Activated CD8-positive, alpha-beta T cell treated with anti-CD3 and anti-CD28 coated beads for 36 hours (primary cell): ENCODE measurements at regions not wholly inside any gene's neighbourhood (a gene's known extent, or its start where the extent isn't known, plus 50 kb on each side); places are given as distances from the start of the nearest gene placed in this dataset.

Experiments
- ATAC-seq: fragments of 200-7000 bp; cut with Tn5 transposase; one replicate; pipeline ENCODE4 v1.10.0; 2021; ENCODE audit warnings: mild to moderate bottlenecking, moderate library complexity
- CTCF ChIA-PET: fragments of 350-600 bp; sonication (Branson Sonifier 250); formaldehyde crosslinking; loops from one replicate; lab custom pipeline; 2021; ENCODE audit warnings: antibody characterized with exemption; lab: Charles Lee
- POLR2A ChIA-PET: fragments of 350-600 bp; sonication (Branson Sonifier 250); formaldehyde crosslinking; loops from one replicate; lab custom pipeline; 2021; ENCODE audit warnings: antibody characterized with exemption; lab: Charles Lee
- DNase-seq: peaks from one replicate; pipeline ENCODE4 v3.0.0-alpha.2; 2020
- H3K27ac Mint-ChIP-seq: one replicate; pipeline ENCODE4 v1.8.0; 2021; ENCODE audit warnings: mild to moderate bottlenecking, mixed read lengths
- H3K27me3 Mint-ChIP-seq: one replicate; pipeline ENCODE4 v1.8.0; 2021; ENCODE audit warnings: mixed read lengths
- H3K36me3 Mint-ChIP-seq: one replicate; pipeline ENCODE4 v1.8.0; 2021; ENCODE audit warnings: low read depth, mixed read lengths
- H3K4me1 Mint-ChIP-seq: one replicate; pipeline ENCODE4 v1.8.0; 2021; ENCODE audit warnings: low read depth, mixed read lengths
- H3K4me3 Mint-ChIP-seq: one replicate; pipeline ENCODE4 v1.8.0; 2021; ENCODE audit warnings: mild to moderate bottlenecking, moderate library complexity, mixed read lengths
- H3K9me3 Mint-ChIP-seq: one replicate; pipeline ENCODE4 v1.8.0; 2021; ENCODE audit warnings: mixed read lengths
- intact Hi-C: fragments of 100-400 bp; cut with micrococcal nuclease; formaldehyde crosslinking; loops from one replicate; pipeline ENCODE4 v1.10.0; 2022
- TF ChIP-seq, protein P1 (sequence below): fragments of 200-600 bp; IDR thresholded peaks from one replicate; pipeline ENCODE4 v1.8.0; 2022; ENCODE audit warnings: antibody characterized with exemption, mild to moderate bottlenecking

DNA sequence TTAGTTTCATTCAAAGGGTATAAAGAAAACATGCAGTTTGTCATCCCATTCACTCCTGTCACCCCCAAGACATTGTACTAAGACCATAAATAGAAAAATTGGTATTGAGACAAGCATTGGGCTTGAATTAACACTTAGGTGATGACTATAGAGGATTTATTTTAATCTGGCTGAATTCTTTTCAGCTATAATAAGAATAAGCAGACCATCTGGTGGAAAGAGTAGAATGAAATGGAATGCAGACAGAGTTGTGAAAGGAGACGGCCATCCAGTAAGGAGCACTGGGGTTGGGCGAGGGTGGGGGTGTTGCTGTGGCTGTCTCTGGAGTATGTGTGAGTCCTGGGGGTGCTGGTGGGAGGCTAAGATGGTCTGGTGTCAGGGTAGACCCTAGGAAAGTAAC, 125.0 kb upstream of the IVNS1ABP start:
- POLR2A ChIA-PET = interaction anchor here (1.0 kb wide), 1 partner anchor 17 kb away, joined by 3 read pairs; no protein-coding TSS in a partner anchor
- intact Hi-C loops = no loop called here
- no peak for ATAC-seq
- no peaks in the 10 kb centered on the region for H3K36me3 Mint-ChIP-seq
- peak overlapping the region; percentile 44 for H3K27ac Mint-ChIP-seq
- no peaks in the 10 kb centered on the region for H3K9me3 Mint-ChIP-seq
- no peak overlapping the region for H3K4me3 Mint-ChIP-seq
- no peak for DNase-seq
- H3K27me3 Mint-ChIP-seq = no peaks in the 10 kb centered on the region
- TF ChIP-seq, protein P1, sequence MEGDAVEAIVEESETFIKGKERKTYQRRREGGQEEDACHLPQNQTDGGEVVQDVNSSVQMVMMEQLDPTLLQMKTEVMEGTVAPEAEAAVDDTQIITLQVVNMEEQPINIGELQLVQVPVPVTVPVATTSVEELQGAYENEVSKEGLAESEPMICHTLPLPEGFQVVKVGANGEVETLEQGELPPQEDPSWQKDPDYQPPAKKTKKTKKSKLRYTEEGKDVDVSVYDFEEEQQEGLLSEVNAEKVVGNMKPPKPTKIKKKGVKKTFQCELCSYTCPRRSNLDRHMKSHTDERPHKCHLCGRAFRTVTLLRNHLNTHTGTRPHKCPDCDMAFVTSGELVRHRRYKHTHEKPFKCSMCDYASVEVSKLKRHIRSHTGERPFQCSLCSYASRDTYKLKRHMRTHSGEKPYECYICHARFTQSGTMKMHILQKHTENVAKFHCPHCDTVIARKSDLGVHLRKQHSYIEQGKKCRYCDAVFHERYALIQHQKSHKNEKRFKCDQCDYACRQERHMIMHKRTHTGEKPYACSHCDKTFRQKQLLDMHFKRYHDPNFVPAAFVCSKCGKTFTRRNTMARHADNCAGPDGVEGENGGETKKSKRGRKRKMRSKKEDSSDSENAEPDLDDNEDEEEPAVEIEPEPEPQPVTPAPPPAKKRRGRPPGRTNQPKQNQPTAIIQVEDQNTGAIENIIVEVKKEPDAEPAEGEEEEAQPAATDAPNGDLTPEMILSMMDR = no peak
- CTCF ChIA-PET = no interaction called here
- peaks cover 16% of the 10 kb centered on the region for H3K4me1 Mint-ChIP-seq

DNA sequence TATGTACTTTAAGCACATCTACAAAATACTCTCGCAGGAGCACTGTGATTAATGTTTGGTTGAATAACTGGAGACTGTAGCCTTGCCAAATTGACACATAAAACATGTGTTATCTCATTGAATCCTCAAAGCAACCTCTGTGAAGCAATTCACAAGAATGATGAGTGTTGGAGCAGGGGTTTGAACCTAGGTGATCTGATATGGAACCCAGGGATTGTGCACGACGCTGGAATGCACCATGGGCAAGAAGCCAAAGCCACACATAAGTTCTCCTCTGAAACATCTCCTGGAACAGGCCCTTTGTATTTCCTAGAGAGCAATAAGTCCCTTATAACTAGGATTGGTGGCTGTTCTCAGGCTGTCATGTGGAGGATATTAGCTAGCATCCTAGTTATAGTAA, 124.6 kb upstream of the IVNS1ABP start:
- intact Hi-C loops = no loop called here
- no peaks in the 10 kb centered on the region for H3K36me3 Mint-ChIP-seq
- POLR2A ChIA-PET = no interaction called here
- ATAC-seq (no peak), DNase-seq (no peak)
- H3K27ac Mint-ChIP-seq = no peak overlapping the region
- H3K4me3 Mint-ChIP-seq = no peak overlapping the region
- H3K27me3 Mint-ChIP-seq = no peaks in the 10 kb centered on the region
- H3K9me3 Mint-ChIP-seq = no peaks in the 10 kb centered on the region
- CTCF ChIA-PET = no interaction called here
- TF ChIP-seq, protein P1 = no peak
- peaks cover 16% of the 10 kb centered on the region for H3K4me1 Mint-ChIP-seq

DNA sequence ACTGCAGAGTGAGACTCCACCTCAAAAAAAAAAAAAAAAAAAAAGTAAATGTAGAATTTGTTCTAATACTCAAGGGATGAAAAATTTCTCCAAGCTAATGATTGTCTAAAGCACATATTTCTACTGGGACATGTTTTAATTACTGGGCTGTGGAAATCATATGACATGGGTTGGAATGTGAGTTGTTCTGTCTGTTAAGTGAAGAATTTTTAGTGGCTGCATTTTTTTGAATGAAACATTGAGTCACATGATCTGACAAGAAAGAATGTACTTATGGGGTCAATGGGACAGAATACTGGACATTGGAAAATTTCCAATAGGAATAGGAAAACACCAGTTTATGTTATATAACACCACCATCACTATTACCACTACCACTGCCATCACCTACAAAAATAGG, 123.8 kb upstream of the IVNS1ABP start:
- ATAC-seq (no peak), DNase-seq (no peak)
- intact Hi-C loops = no loop called here
- Mint-ChIP-seq H3K36me3 (no peaks in the 10 kb centered on the region), H3K27ac (no peak overlapping the region), H3K27me3 (no peaks in the 10 kb centered on the region), H3K4me1 (peaks cover 16% of the 10 kb centered on the region), H3K4me3 (no peak overlapping the region), H3K9me3 (no peaks in the 10 kb centered on the region)
- ChIA-PET CTCF (interaction anchor here (0.8 to 1.5 kb wide), 3 partner anchors 119 to 154 kb away, joined by 3 to 4 read pairs (median 3); no protein-coding TSS in a partner anchor), POLR2A (interaction anchor here (2.0 to 2.6 kb wide), 3 partner anchors 20 to 124 kb away, joined by 6 to 23 read pairs (median 9); partner anchors contain the start of gene IVNS1ABP)
- TF ChIP-seq, protein P1 = no peak

DNA sequence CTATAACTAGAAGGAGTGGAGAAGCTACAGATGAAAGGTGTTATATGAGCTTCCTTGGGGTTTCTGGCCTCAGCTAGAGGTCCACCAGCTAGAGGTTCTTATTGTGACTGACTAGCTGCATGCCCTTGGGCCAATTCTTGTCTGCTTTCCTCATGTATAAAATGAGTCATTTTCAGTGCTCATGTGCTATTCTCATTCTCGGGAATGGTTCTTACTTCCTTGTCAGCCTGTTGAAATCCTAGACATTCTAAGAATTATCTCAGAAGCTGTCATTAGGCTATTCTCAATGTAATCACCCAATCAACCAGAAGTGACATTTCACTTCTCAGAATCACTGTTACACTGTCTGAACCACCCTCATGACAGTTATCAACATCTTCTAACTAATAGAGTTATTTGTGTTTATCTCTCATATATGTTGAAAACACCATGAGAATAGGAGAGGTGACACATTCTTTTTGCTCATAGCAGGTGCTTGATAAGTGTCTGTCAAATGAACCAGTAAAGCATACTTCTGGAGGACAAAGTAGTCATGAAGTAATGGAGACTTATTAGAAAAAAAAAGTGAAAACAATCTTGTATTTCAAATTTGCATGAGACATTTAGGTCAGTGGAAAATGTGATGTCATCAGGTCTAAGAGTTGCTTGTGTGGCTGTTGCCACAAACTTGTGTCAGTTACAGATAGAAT, 122.8 kb upstream of the IVNS1ABP start:
- Mint-ChIP-seq H3K36me3 (no peaks in the 10 kb centered on the region), H3K4me1 (peaks cover 16% of the 10 kb centered on the region), H3K27me3 (no peaks in the 10 kb centered on the region), H3K4me3 (no peak overlapping the region), H3K27ac (no peak overlapping the region), H3K9me3 (no peaks in the 10 kb centered on the region)
- ChIA-PET CTCF (interaction anchor here (0.8 to 1.5 kb wide), 5 partner anchors 120 to 155 kb away, joined by 3 to 4 read pairs (median 4); no protein-coding TSS in a partner anchor), POLR2A (interaction anchor here (0.5 to 2.6 kb wide), 6 partner anchors 10 to 241 kb away, joined by 3 to 23 read pairs (median 5); partner anchors contain the start of gene IVNS1ABP)
- ATAC-seq (peak; percentile 87), DNase-seq (peak; percentile 77)
- intact Hi-C loops = loop anchor here (2.0 to 10.0 kb wide), 3 partner anchors 123 to 235 kb away; partner anchors contain the start of gene IVNS1ABP
- TF ChIP-seq, protein P1 = no peak

DNA sequence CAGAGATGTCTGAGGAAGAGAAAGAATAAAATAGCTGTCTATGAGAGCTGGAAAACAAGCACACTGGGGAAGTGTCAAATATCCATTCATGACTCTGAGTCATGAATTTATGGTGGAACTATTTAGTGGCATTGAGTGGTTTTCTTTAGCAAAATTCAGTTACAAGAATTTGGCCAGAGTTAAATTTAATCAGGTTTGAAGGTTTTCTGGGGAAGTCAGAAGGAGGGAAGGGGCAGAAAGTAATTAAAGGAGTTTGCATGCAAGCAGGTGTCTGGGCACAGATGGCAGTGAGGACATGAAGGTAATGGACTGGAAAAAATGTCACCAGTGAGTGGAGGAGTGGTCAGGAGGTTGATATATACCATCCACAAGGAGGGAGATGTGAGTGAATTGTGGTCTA, 121.9 kb upstream of the IVNS1ABP start:
- CTCF ChIA-PET = no interaction called here
- H3K27ac Mint-ChIP-seq = no peak overlapping the region
- POLR2A ChIA-PET = interaction anchor here (1.2 to 2.6 kb wide), 5 partner anchors 11 to 196 kb away, joined by 3 to 23 read pairs (median 6); partner anchors contain the start of gene IVNS1ABP
- peaks cover 16% of the 10 kb centered on the region for H3K4me1 Mint-ChIP-seq
- TF ChIP-seq, protein P1 = no peak
- DNase-seq (peak; percentile 27), ATAC-seq (peak; percentile 6)
- no peaks in the 10 kb centered on the region for H3K36me3 Mint-ChIP-seq
- no peaks in the 10 kb centered on the region for H3K9me3 Mint-ChIP-seq
- no peak overlapping the region for H3K4me3 Mint-ChIP-seq
- intact Hi-C loops = loop anchor here (2.0 to 10.0 kb wide), 3 partner anchors 122 to 236 kb away; partner anchors contain the start of gene IVNS1ABP
- H3K27me3 Mint-ChIP-seq = no peaks in the 10 kb centered on the region
